HG03175 (cell line): ENCODE measurements at regions not wholly inside any gene's neighbourhood (a gene's known extent, or its start where the extent isn't known, plus 50 kb on each side); places are given as distances from the start of the nearest gene placed in this dataset.
A peak's percentile ranks its signal among the peaks of the same experiment; 100 is the strongest.

Experiments
- ATAC-seq: cut with Tn5 transposase; IDR thresholded peaks from one replicate; pipeline ENCODE4 v1.9.1; 2021; ENCODE audit warnings: mild to moderate bottlenecking, moderate library complexity; ENCODE audit not compliant: unreplicated experiment

DNA sequence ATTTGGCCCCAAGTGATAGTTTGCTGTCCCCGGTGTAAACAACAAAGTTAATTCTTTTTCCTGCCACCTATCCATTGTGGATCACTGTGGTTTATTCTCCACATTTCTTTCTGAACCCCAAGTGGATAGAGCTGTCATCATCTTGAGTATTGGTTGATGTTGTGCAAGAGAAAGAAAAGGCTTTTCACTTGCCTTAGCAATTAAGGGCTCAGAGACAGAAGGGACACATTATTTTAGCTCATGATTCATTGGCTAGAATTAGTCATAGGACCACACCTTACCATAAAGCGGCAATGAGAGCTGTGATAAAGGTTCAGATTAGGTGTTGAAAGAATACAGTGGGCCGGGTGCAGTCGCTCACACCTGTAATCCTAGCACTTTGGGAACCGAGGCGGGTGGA lies 442.1 kb upstream of the DCC start:
- ATAC-seq: no peak

DNA sequence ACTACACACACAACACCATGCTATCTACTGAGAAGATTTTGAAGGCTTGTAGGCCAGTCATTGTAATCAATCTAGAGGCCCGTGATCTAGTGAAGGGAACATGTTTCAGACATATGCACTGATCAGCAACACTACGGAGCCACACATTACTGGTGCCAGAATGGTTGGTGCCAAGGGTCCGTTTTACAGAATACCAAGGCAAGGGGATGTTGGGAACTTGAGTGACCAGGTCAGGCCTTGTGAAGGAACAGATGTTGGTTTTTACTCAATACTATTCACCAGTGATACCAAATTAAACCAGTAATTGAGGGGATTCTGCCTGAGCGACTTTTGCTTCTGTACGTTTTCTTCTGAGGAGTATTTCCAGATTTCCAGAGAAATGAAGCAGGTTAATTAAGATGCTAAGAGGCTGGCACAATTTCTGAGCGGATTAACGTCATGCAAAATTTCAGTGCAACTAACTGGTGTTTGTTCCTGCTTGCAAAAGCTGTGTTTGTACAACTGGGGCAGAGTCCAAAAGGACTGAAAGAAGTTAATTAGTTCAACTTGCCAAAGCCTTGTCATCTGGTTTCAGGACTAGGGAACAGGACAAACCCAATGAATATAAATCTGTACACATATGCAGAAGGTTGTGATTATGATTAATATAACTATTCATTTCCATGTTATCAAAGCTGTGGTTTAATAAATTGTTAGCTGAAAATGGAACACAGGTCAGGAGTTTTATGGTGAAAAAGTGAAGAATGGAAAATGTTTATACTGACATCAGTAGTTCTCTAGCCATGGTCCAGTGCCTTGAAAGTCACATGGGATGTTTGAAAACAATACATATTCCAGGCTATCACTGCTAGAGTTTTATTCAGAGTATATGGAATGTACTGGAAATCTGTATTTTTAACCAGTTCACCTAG lies 432.1 kb upstream of the DCC start:
- ATAC-seq: no peak

DNA sequence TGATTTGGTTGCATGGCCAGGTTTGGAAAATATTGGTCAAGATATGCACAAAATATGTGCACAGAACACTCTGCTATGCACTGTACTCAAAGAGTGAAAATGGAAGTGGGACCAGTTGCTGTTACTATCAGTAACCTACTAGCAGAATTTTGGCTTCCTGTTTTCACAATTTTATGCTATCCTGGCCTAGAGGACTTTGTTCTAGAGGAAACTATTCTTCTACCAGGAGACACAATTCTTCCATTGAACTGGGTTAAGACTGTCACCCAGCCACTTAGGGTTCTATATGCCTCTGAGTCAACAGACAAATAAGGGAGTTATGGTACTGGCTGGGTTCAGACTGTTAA lies 431.4 kb upstream of the DCC start:
- ATAC-seq: no peak

GRCh38 chr18:51911584-51911983 lies 428.4 kb upstream of the DCC start:
- ATAC-seq: no peak

- no peak for ATAC-seq
These were observed 427.6 kb upstream of the DCC start for GRCh38 chr18:51912381-51912780.

DNA sequence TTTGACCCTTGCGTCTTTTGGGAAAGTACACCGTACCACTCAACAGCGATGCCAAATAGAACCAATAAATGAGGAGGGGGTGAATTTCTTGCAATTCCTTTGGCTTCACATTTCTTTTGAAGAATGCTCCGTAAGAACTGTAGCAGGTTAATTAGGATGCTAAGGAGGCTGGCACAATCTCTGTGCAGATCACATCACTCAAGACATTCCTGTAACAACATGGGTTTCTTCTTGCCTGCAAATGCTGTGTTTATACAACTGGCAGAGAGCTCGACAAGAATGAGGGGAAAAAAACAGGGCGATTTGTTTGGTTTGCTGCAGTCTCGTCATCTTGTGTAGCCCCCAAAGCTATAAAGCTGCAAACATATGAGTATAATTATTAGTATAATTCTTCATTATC lies 424.8 kb upstream of the DCC start:
- ATAC-seq: no peak

- ATAC-seq: no peak
These were observed 418.1 kb upstream of the DCC start for GRCh38 chr18:51921862-51922261.

DNA sequence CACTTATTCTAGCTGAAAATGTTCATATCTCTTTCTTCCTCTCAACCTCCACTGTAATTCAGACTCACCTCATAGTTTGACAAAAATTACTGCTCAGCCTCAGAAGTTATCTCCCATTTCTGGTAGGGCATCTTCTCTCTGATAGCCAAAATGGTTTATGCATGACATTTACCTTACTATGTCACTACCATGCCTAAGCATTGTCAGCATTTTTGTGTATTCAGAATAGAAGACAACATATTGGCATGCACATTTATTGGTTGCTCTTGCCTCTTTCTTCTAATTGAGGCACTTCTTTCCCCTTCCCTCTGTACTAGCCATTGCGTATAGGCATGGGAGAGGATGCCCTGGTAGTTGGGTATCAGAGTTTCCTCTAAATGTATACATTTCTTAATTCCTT lies 406.1 kb upstream of the DCC start:
- ATAC-seq: no peak

DNA sequence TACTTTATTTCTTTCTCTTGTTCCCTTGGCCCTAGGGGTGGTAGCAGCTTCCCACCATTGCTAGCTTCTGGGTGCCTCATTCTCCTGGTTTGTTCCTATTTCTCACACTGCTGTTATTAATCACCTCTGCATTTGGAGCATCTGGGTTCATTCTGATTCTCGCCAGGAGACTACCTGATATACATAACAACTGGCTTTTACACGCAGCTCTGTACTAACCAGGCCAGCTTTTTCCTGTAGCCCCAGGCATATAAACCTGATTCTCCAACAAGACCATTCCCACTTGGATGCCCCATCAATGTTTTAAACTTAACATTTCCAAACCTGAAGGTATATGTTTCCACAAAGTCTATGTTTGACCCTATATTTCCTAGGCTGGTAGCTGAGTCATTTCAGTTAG lies 403.9 kb upstream of the DCC start:
- ATAC-seq: no peak

DNA sequence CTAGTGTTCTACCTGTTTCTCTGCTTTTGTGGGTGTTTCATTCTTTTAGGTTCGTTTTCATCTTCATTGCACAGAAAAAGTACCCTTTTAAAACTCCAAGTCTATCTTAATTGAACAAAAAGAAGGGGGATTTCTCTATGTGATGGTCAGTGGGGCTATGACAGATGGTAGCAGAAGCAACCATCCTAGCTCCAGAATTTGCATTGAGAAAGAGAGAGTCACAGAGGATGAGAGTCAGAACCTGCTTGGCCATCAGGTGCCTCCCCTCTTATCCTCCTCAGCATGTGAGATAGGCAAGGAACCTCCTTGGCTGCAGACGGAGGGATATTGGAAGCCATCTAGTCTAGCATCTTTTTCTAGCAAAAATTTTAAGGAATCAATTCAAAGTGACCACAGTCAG lies 398.0 kb upstream of the DCC start:
- ATAC-seq: no peak

- no peak for ATAC-seq
These were observed 396.7 kb upstream of the DCC start for GRCh38 chr18:51943281-51943680.

DNA sequence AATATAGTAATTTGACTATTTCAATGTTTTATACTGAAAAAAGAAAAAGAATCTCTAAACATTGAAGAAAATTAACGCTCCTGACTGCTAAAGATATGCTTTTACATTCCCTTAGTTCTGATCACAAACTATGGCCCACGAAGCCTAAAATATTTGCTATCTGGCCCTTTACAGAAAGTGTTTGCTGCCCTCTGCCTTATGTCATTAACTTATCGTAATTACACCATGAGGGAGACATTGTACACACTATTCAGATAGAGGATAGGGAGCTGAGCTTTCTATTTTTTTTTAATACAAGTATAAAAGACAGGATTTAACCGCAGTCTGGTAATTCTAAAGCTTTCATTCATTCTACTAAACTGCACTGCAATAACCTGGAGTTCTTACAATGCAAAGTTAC lies 393.1 kb upstream of the DCC start:
- ATAC-seq: no peak

GRCh38 chr18:51952844-51953243 lies 387.2 kb upstream of the DCC start:
- ATAC-seq: no peak

DNA sequence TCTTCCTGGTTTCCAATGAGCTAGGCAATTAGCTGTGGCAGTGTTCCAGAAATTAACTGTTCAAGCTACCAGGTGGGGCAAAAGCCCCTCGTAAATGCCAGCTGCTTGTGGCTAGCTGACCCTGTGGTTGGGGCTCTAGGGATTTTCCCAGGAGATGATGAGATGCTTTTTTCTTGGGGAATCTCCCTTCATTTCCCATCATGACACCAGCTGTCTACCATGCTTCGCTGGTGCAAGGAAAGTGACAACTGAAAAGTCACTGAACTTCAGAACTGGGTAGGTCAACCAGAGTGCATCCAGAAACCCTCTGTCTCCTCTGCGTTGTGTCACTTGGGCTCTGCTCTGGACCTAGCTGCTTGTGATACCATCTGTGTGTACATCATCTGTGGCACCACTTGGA lies 386.5 kb upstream of the DCC start:
- peak; percentile 66 for ATAC-seq

DNA sequence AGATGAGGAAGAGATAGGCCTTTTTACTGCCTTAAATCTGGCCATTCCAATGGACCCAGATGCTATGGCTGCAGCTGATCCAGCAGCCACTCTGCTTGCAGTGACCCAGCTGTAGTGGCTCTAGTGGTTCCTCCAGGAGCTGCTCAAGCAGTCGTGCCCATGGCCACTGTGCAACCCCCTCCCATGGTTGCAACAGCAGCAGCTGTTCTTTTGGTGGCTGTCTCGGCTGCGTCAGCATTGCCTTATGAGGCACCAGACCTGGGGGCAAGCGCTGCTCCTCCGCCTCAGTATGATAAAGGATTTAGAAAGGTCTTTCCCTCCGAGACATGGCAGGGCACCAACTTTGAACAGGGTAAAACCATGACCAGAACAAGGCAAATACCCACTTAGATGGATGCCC lies 384.9 kb upstream of the DCC start:
- no peak for ATAC-seq

GRCh38 chr18:51957001-51957400 lies 383.0 kb upstream of the DCC start:
- no peak for ATAC-seq

- no peak for ATAC-seq
These were observed 359.9 kb upstream of the DCC start for GRCh38 chr18:51980101-51980500.

DNA sequence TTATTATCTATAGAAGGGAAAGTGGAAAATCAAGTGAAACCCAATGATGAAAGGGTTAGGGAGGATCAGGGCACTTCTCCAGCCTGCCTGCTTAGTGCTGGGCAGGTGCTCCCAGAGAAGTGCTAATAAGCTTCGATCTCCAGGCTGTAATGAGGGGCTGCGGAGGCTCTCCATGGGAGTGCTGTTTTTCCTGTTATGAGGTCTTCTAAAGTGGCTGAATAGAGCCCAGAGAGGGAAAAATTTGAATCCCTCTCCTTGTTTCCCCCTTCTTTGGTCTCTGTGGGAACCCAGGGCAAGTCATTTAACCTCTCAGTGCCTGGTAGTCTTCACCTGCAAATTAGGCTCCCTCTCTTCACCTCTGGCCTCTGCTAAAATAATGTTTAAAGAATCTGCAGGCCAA lies 351.7 kb upstream of the DCC start:
- no peak for ATAC-seq

DNA sequence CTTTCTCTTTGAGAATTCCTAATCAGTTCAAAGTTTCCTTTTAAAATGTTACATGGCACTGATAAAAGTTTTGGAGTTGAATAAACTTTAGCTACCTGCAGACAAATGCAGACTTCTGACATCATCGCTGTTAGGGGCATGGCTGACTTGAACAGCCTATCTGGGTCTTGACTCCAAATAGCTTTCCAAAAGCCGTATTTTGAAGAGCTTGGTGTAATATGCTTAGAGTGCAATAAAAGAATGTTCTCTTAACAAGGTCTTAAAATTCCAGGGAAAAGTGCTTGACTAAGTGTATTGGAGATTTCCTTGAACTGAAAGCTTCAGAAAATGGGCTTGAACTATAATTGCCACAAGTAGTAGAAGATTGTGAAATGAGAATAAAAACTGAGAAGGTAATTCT lies 342.9 kb upstream of the DCC start:
- ATAC-seq: no peak

DNA sequence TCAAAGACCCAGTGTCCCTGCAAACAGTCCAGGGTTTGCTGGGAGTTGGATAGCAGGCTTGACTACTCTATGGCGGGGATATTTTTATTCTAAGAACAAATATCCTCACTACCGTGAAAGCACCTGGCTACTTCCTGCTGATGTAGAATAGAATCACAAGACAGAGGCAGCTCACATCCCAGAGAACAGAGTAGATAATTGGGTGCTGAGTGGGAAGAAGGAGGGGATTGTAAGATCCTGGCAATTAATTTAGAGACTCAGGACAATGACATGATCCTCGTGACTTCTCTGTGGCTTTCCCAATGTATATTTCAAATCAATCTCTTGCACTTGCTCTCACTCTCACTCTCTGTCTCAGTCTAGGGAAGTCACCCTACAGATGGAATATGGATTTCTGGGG lies 341.9 kb upstream of the DCC start:
- no peak for ATAC-seq

DNA sequence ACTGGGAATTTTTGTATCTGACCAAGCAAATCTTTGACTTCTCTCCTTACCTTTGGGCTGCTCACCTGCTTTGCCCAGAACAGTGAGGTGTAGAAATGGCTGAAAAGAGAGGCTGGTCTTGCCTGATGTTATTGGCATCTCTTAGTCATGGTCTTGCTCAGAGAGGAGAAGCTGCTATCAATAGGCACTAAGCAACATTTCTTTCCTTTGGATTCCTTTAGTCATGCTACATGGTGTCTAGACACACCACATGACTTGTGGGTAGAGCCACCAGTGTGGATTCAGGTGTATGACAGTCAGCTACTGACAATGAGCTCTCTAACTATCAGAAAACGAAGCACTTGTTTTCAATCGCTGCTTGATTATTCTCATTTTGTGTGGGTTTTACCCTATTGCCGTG lies 341.3 kb upstream of the DCC start:
- no peak for ATAC-seq

DNA sequence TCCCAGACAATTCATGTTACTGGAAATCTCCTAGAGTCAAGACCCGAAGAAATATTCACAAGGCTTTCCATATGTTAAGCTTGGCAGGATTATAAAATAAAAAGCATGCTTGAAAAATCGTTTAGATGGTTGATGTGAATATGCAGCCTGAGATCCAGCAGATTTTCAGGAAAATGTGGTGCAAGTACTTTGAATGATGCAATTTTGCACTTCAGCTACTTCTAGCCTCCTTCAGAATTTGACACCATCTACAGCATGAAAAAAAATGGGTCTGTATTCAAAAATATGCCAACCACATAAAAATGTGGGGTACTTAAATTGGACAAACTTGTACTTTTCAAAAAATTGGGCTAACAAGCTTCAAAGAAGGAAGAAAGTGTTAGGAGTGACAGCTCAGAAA lies 340.6 kb upstream of the DCC start:
- no peak for ATAC-seq

GRCh38 chr18:52000435-52000834 lies 339.6 kb upstream of the DCC start:
- ATAC-seq: no peak
